WTC11 (cell line): ENCODE measurements at regions not wholly inside any gene's neighbourhood (a gene's known extent, or its start where the extent isn't known, plus 50 kb on each side); places are given as distances from the start of the nearest gene placed in this dataset.

Source experiments
- ATAC-seq: fragments of 200-7000 bp; cut with Tn5 transposase; 2 replicates; pipeline ENCODE4 v1.10.0; 2021; ENCODE audit warnings: mild to moderate bottlenecking, moderate library complexity
- CTCF ChIA-PET: fragments of 300-600 bp; sonication (Branson Sonifier 250); formaldehyde crosslinking; loops from one replicate; lab custom pipeline; 2021; ENCODE audit warnings: antibody characterized with exemption; lab: Charles Lee
- POLR2A ChIA-PET: fragments of 350-600 bp; sonication (Branson Sonifier 250); formaldehyde crosslinking; loops from one replicate; lab custom pipeline; 2021; ENCODE audit warnings: antibody characterized with exemption; lab: Charles Lee
- DNase-seq: peaks from one replicate; pipeline ENCODE4 v3.0.0; 2021; ENCODE audit warnings: low spot score
- H3K27ac Mint-ChIP-seq: 2 replicates; pipeline ENCODE4 v1.8.0; 2021; ENCODE audit warnings: mixed read lengths
- H3K27me3 Mint-ChIP-seq: 2 replicates; pipeline ENCODE4 v1.8.0; 2021; ENCODE audit warnings: low read depth, mild to moderate bottlenecking, moderate library complexity, mixed read lengths
- H3K36me3 Mint-ChIP-seq: 2 replicates; pipeline ENCODE4 v1.8.0; 2021; ENCODE audit warnings: mixed read lengths
- H3K4me1 Mint-ChIP-seq: 2 replicates; pipeline ENCODE4 v1.8.0; 2022; ENCODE audit warnings: mixed read lengths
- H3K4me3 Mint-ChIP-seq: 2 replicates; pipeline ENCODE4 v1.8.0; 2021; ENCODE audit warnings: mild to moderate bottlenecking, moderate library complexity, mixed read lengths
- H3K9me3 Mint-ChIP-seq: 2 replicates; pipeline ENCODE4 v1.8.0; 2021; ENCODE audit warnings: mixed read lengths
- ARID4B ChIP-seq: sonication (generic); formaldehyde crosslinking; IDR thresholded peaks from 2 replicates; pipeline ENCODE4 v1.8.0; 2023; ENCODE audit warnings: missing genetic modification reagents, mild to moderate bottlenecking, borderline replicate concordance
- ATF3 ChIP-seq: sonication (generic); formaldehyde crosslinking; conservative IDR thresholded peaks from 2 replicates; pipeline ENCODE4 v1.8.1; 2022; ENCODE audit warnings: mild to moderate bottlenecking, missing genetic modification reagents
- CBFB ChIP-seq: sonication (generic); formaldehyde crosslinking; IDR thresholded peaks from 2 replicates; pipeline ENCODE4 v1.8.1; 2022; ENCODE audit warnings: mild to moderate bottlenecking, low read depth, missing genetic modification reagents
- CDX4 ChIP-seq: fragments of 250-450 bp; sonication (Bioruptor Pico); IDR thresholded peaks from 2 replicates; pipeline ENCODE4 v1.9.0; 2021; ENCODE audit warnings: moderate library complexity, mild to moderate bottlenecking, inconsistent platforms, borderline replicate concordance
- CREM ChIP-seq: sonication (generic); formaldehyde crosslinking; IDR thresholded peaks from 2 replicates; pipeline ENCODE4 v1.8.1; 2022; ENCODE audit warnings: mild to moderate bottlenecking, missing genetic modification reagents, moderate library complexity
- ELF4 ChIP-seq: sonication (generic); formaldehyde crosslinking; IDR thresholded peaks from 2 replicates; pipeline ENCODE4 v1.8.1; 2022; ENCODE audit warnings: low read depth, mild to moderate bottlenecking, moderate library complexity, missing genetic modification reagents
- IRF2 ChIP-seq: sonication (generic); formaldehyde crosslinking; IDR thresholded peaks from 2 replicates; pipeline ENCODE4 v1.8.0; 2022; ENCODE audit warnings: low read depth, missing genetic modification reagents, borderline replicate concordance
- JAZF1 ChIP-seq: fragments of 250-450 bp; sonication (Bioruptor Pico); IDR thresholded peaks from 2 replicates; pipeline ENCODE4 v1.9.0; 2021; ENCODE audit warnings: moderate library complexity, mild to moderate bottlenecking, inconsistent platforms
- MAX ChIP-seq: sonication (generic); formaldehyde crosslinking; IDR thresholded peaks from 2 replicates; pipeline ENCODE4 v1.8.0; 2022; ENCODE audit warnings: mild to moderate bottlenecking, missing genetic modification reagents
- MXD4 ChIP-seq: fragments of 250-450 bp; sonication (Bioruptor Pico); IDR thresholded peaks from 2 replicates; pipeline ENCODE4 v1.8.0; 2021; ENCODE audit warnings: mild to moderate bottlenecking, moderate library complexity, borderline replicate concordance
- MYBL2 ChIP-seq: sonication (generic); formaldehyde crosslinking; IDR thresholded peaks from 2 replicates; pipeline ENCODE4 v1.8.1; 2023; ENCODE audit warnings: mild to moderate bottlenecking, moderate library complexity, missing genetic modification reagents
- NR1H2 ChIP-seq: sonication (generic); formaldehyde crosslinking; IDR thresholded peaks from 2 replicates; pipeline ENCODE4 v1.9.0; 2021; ENCODE audit warnings: mild to moderate bottlenecking, moderate library complexity, missing genetic modification reagents
- NR2C2 ChIP-seq: sonication (generic); formaldehyde crosslinking; IDR thresholded peaks from 2 replicates; pipeline ENCODE4 v1.8.0; 2022; ENCODE audit warnings: mild to moderate bottlenecking, missing genetic modification reagents
- PRDM15 ChIP-seq: sonication (generic); formaldehyde crosslinking; IDR thresholded peaks from 2 replicates; pipeline ENCODE4 v1.8.0; 2022; ENCODE audit warnings: missing genetic modification reagents
- RELA ChIP-seq: sonication (generic); formaldehyde crosslinking; IDR thresholded peaks from 2 replicates; pipeline ENCODE4 v1.8.1; 2022; ENCODE audit warnings: missing genetic modification reagents, mild to moderate bottlenecking, borderline replicate concordance
- SP1 ChIP-seq: sonication (generic); formaldehyde crosslinking; conservative IDR thresholded peaks from 2 replicates; pipeline ENCODE4 v1.8.1; 2022; ENCODE audit warnings: missing genetic modification reagents
- TCF7 ChIP-seq: sonication (generic); formaldehyde crosslinking; IDR thresholded peaks from 2 replicates; pipeline ENCODE4 v1.8.0; 2022; ENCODE audit warnings: mild to moderate bottlenecking, low read depth, missing genetic modification reagents, moderate library complexity
- TEAD1 ChIP-seq: sonication (generic); formaldehyde crosslinking; IDR thresholded peaks from 2 replicates; pipeline ENCODE4 v1.8.0; 2022; ENCODE audit warnings: mild to moderate bottlenecking, missing genetic modification reagents
- ZBTB21 ChIP-seq: sonication (generic); formaldehyde crosslinking; IDR thresholded peaks from 2 replicates; pipeline ENCODE4 v1.8.1; 2023; ENCODE audit warnings: mild to moderate bottlenecking, missing genetic modification reagents, borderline replicate concordance
- ZNF138 ChIP-seq: sonication (generic); formaldehyde crosslinking; conservative IDR thresholded peaks from 2 replicates; pipeline ENCODE4 v1.8.1; 2022; ENCODE audit warnings: mild to moderate bottlenecking, moderate library complexity, missing genetic modification reagents
- ZNF263 ChIP-seq: sonication (generic); formaldehyde crosslinking; IDR thresholded peaks from 2 replicates; pipeline ENCODE4 v1.8.1; 2022; ENCODE audit warnings: low read depth, mild to moderate bottlenecking, moderate library complexity, missing genetic modification reagents
- ZNF281 ChIP-seq: sonication (generic); formaldehyde crosslinking; IDR thresholded peaks from 2 replicates; pipeline ENCODE4 v1.8.0; 2023; ENCODE audit warnings: mild to moderate bottlenecking, missing genetic modification reagents
- ZNF423 ChIP-seq: fragments of 250-450 bp; sonication (Bioruptor Pico); IDR thresholded peaks from 2 replicates; pipeline ENCODE4 v2.1.2; 2022; ENCODE audit warnings: mild to moderate bottlenecking, moderate library complexity

GRCh38 chr2:188170356-188170755, 121.3 kb upstream of the GULP1 start:
- POLR2A ChIA-PET, result no interaction called here
- Mint-ChIP-seq H3K4me1 (peaks cover 26% of the 10 kb centered on the region), H3K36me3 (peaks cover 30% of the 10 kb centered on the region), H3K9me3 (peaks cover 38% of the 10 kb centered on the region), H3K27ac (no peak overlapping the region), H3K4me3 (no peak overlapping the region), H3K27me3 (peaks cover 15% of the 10 kb centered on the region)
- ATAC-seq, result no peak
- CTCF ChIA-PET, result no interaction called here
- DNase-seq, result no peak
- TF ChIP-seq ZNF281 (no peak), CBFB (CRISPR knock-in tag) (no peak), ZNF263 (CRISPR knock-in tag) (no peak), ZNF138 (CRISPR knock-in tag) (no peak), MYBL2 (CRISPR knock-in tag) (no peak)

GRCh38 chr2:188176620-188177019, 115.1 kb upstream of the GULP1 start:
- Mint-ChIP-seq H3K36me3 (peaks cover 16% of the 10 kb centered on the region), H3K27me3 (peaks cover 30% of the 10 kb centered on the region), H3K4me3 (no peak overlapping the region), H3K9me3 (peaks cover 26% of the 10 kb centered on the region), H3K4me1 (peaks cover 37% of the 10 kb centered on the region), H3K27ac (no peak overlapping the region)
- no peak for DNase-seq
- CTCF ChIA-PET, result no interaction called here
- ATAC-seq, result no peak
- no peak for TF ChIP-seq MXD4 (CRISPR knock-in tag)
- no peak for TF ChIP-seq ZNF423 (CRISPR knock-in tag)
- TF ChIP-seq SP1 (CRISPR knock-in tag), result no peak
- no peak for TF ChIP-seq TCF7
- no peak for TF ChIP-seq NR2C2 (CRISPR knock-in tag)
- TF ChIP-seq JAZF1, result no peak
- no peak for TF ChIP-seq PRDM15
- no peak for TF ChIP-seq IRF2
- no peak for TF ChIP-seq MAX (CRISPR knock-in tag)
- no peak for TF ChIP-seq CDX4 (CRISPR knock-in tag)
- no peak for TF ChIP-seq ARID4B
- no peak for TF ChIP-seq TEAD1 (CRISPR knock-in tag)
- no peak for TF ChIP-seq CREM (CRISPR knock-in tag)
- no peak for TF ChIP-seq ATF3 (CRISPR knock-in tag)
- TF ChIP-seq ZBTB21 (CRISPR knock-in tag), result no peak
- TF ChIP-seq ELF4, result no peak
- TF ChIP-seq NR1H2 (CRISPR knock-in tag), result no peak
- no peak for TF ChIP-seq RELA (CRISPR knock-in tag)
- POLR2A ChIA-PET, result no interaction called here
